ENCODE measurements at regions not wholly inside any gene's neighbourhood (a gene's known extent, or its start where the extent isn't known, plus 50 kb on each side); places are given as distances from the start of the nearest gene placed in this dataset.

- DNase-seq: no peak
Measured at GRCh38 chr11:92725352-92725751, 244.1 kb upstream of the MTNR1B start.

- no peak for DNase-seq
Measured at GRCh38 chr11:92727123-92727522, 242.3 kb upstream of the MTNR1B start.

GRCh38 chr11:92727769-92728168 is 241.7 kb upstream of the MTNR1B start:
- DNase-seq: no peak

GRCh38 chr11:92728628-92729027 is 240.8 kb upstream of the MTNR1B start:
- no peak for DNase-seq

- no peak for DNase-seq
Measured at GRCh38 chr11:92735039-92735438, 234.4 kb upstream of the MTNR1B start.

- no peak for DNase-seq
Measured at GRCh38 chr11:92738276-92738675, 231.2 kb upstream of the MTNR1B start.

- DNase-seq: no peak
Measured at GRCh38 chr11:92739041-92739440, 230.4 kb upstream of the MTNR1B start.

- DNase-seq: no peak
Measured at GRCh38 chr11:92739491-92739890, 230.0 kb upstream of the MTNR1B start.

GRCh38 chr11:92740276-92740675 is 229.2 kb upstream of the MTNR1B start:
- no peak for DNase-seq

GRCh38 chr11:92744929-92745585 is 224.4 kb upstream of the MTNR1B start:
- no peak for DNase-seq

- DNase-seq: no peak
Measured at GRCh38 chr11:92750794-92751193, 218.7 kb upstream of the MTNR1B start.

GRCh38 chr11:92751594-92751993 is 217.9 kb upstream of the MTNR1B start:
- DNase-seq: no peak

GRCh38 chr11:92752122-92752521 is 217.3 kb upstream of the MTNR1B start:
- DNase-seq: no peak

- no peak for DNase-seq
Measured at GRCh38 chr11:92753161-92753560, 216.3 kb upstream of the MTNR1B start.

- DNase-seq: no peak
Measured at GRCh38 chr11:92758241-92758780, 211.1 kb upstream of the MTNR1B start.

- no peak for DNase-seq
Measured at GRCh38 chr11:92759571-92760214, 209.8 kb upstream of the MTNR1B start.

- DNase-seq: no peak
Measured at GRCh38 chr11:92762121-92762540, 207.3 kb upstream of the MTNR1B start.

- no peak for DNase-seq
Measured at GRCh38 chr11:92763336-92763735, 206.1 kb upstream of the MTNR1B start.

GRCh38 chr11:92764128-92764527 is 205.3 kb upstream of the MTNR1B start:
- DNase-seq: no peak

GRCh38 chr11:92765082-92765840 is 204.2 kb upstream of the MTNR1B start:
- no peak for DNase-seq

GRCh38 chr11:92765965-92766371 is 203.5 kb upstream of the MTNR1B start:
- no peak for DNase-seq

- no peak for DNase-seq
Measured at GRCh38 chr11:92766698-92767097, 202.8 kb upstream of the MTNR1B start.

- no peak for DNase-seq
Measured at GRCh38 chr11:92767416-92767815, 202.0 kb upstream of the MTNR1B start.
